BLaER1 (cell line): ENCODE measurements at regions not wholly inside any gene's neighbourhood (a gene's known extent, or its start where the extent isn't known, plus 50 kb on each side); places are given as distances from the start of the nearest gene placed in this dataset.

ENCODE experiments used
- H3K27ac ChIP-seq: shearing (Covaris generic); formaldehyde crosslinking; 2 replicates; pipeline ENCODE4 v1.8.1; 2022
- H3K27me3 ChIP-seq: shearing (Covaris generic); formaldehyde crosslinking; 2 replicates; pipeline ENCODE4 v1.8.1; 2022
- H3K36me3 ChIP-seq: shearing (Covaris generic); formaldehyde crosslinking; 2 replicates; pipeline ENCODE4 v1.8.1; 2022
- H3K4me1 ChIP-seq: shearing (Covaris generic); formaldehyde crosslinking; 2 replicates; pipeline ENCODE4 v1.8.1; 2022
- H3K4me2 ChIP-seq: shearing (Covaris generic); formaldehyde crosslinking; 2 replicates; pipeline ENCODE4 v1.8.1; 2022
- H3K4me3 ChIP-seq: shearing (Covaris generic); formaldehyde crosslinking; 2 replicates; pipeline ENCODE4 v1.8.1; 2022
- H3K9ac ChIP-seq: shearing (Covaris generic); formaldehyde crosslinking; 2 replicates; pipeline ENCODE4 v1.8.1; 2022
- H3K9me3 ChIP-seq: shearing (Covaris generic); formaldehyde crosslinking; 2 replicates; pipeline ENCODE4 v1.8.1; 2022
- H4K20me1 ChIP-seq: shearing (Covaris generic); formaldehyde crosslinking; 2 replicates; pipeline ENCODE4 v1.8.1; 2022
- Cebpa-rat ChIP-seq: shearing (Covaris generic); IDR thresholded peaks from 2 replicates; pipeline ENCODE4 v1.8.1; 2022

DNA sequence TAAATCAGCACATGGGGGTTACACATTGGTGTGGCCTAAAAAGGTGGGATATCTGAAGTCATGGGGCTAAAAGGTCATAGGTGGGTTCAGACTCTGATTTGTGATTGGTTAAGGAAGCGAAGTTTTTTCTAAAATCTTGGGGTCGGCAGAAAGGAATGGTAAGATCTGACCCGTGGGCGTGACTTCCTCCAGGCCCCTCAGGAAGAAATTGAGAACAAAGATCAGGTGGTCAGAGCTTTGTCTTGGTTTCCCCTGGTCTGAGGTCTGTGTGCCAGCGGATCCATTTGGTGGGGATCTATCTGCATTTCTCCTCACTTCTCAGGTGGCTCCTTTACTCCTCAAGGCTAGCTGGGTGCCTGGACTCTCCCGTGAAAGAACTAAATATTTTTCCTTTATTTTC is 302.8 kb downstream of the ABCC12 start:
- no peak overlapping the region for H3K4me3 ChIP-seq
- H3K4me2 ChIP-seq, result no peak overlapping the region
- H3K27me3 ChIP-seq, result no peaks in the 10 kb centered on the region
- no peaks in the 10 kb centered on the region for H3K36me3 ChIP-seq
- TF ChIP-seq Cebpa-rat, result no peak
- H3K27ac ChIP-seq, result no peak overlapping the region
- H3K4me1 ChIP-seq, result no peaks in the 10 kb centered on the region
- no peaks in the 10 kb centered on the region for H3K9me3 ChIP-seq
- no peak overlapping the region for H3K9ac ChIP-seq
- H4K20me1 ChIP-seq, result no peaks in the 10 kb centered on the region

DNA sequence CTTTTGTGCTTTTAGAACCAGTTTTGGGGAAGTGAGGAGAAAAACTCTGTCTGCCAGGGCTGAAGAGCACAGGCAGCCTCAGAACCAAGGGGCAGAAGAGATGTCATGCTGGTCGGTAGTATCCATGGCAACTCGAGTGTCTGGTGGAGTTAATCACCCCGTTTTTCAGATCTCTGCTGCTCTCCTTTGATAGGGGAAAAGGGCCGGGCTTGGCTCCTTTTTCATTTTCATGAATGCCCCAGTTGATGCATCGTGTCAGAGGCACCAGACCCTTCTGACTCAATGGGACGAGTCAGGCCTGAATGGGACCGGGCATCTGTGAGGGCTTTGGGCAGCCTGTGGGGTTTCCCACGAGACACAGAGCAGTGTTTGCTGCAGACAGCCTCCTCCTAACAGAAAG is 304.6 kb downstream of the ABCC12 start:
- no peak overlapping the region for H3K4me3 ChIP-seq
- no peaks in the 10 kb centered on the region for H3K27me3 ChIP-seq
- no peaks in the 10 kb centered on the region for H4K20me1 ChIP-seq
- no peak for TF ChIP-seq Cebpa-rat
- no peak overlapping the region for H3K9ac ChIP-seq
- H3K36me3 ChIP-seq, result no peaks in the 10 kb centered on the region
- H3K4me1 ChIP-seq, result no peaks in the 10 kb centered on the region
- H3K27ac ChIP-seq, result no peak overlapping the region
- no peak overlapping the region for H3K4me2 ChIP-seq
- H3K9me3 ChIP-seq, result no peaks in the 10 kb centered on the region

DNA sequence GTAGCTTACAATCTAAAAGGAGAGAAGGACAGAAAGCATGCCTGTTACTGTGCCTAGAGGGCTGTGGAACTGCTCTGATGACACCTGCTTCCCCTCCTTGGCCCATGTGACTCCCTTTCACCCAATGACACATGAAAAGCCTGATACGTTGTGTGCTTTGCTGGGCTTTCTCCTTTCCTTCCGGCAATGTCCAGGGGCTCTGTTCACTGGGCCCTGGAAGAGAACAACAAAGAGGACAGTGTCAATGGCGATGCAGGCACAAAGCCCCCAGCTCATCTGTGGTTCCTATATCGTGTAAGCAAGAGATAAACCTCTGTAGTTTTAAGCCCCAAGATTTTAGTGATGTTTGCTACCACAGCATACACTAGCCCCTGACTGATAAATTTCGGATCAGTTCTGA is 306.1 kb downstream of the ABCC12 start:
- H3K4me3 ChIP-seq, result no peak overlapping the region
- TF ChIP-seq Cebpa-rat, result no peak
- no peak overlapping the region for H3K27ac ChIP-seq
- H3K36me3 ChIP-seq, result no peaks in the 10 kb centered on the region
- H3K4me1 ChIP-seq, result no peaks in the 10 kb centered on the region
- no peaks in the 10 kb centered on the region for H4K20me1 ChIP-seq
- no peaks in the 10 kb centered on the region for H3K27me3 ChIP-seq
- H3K4me2 ChIP-seq, result no peak overlapping the region
- H3K9ac ChIP-seq, result no peak overlapping the region
- no peaks in the 10 kb centered on the region for H3K9me3 ChIP-seq

DNA sequence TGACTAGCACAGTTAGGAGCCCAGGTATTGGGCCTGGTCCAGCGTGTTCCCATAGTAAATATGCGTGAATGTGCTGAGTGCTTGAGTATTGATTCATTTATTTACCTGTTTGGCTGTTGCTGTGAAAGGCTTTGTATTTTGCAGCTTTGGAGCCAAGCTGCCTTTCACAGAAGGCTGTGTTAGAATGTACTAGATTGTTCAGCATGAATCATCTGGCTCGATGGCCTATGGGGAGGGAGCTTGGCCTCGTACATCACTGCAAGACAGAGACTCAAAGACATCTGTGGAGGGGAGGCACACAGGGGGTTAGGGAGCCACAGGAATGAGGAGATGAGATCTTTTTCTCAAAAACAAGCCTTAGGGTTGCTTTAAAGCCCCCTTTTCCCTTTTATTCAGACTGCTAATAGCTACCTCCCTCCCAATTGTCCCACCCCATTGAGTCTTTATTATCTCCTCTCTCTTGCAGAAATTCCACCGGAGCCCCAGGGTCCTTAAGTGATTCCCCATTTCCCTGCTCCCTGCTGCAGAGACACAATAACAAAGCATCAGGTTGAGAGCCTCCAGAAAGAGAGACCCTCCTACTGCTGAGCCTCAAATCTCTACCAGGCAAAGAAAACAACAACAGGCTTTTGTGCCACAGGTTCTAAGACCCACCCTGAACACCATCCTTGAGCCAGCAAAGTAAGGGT is 307.2 kb downstream of the ABCC12 start:
- H3K4me3 ChIP-seq, result no peak overlapping the region
- TF ChIP-seq Cebpa-rat, result no peak
- no peaks in the 10 kb centered on the region for H3K27me3 ChIP-seq
- no peaks in the 10 kb centered on the region for H3K36me3 ChIP-seq
- no peaks in the 10 kb centered on the region for H3K4me1 ChIP-seq
- H3K4me2 ChIP-seq, result no peak overlapping the region
- H4K20me1 ChIP-seq, result no peaks in the 10 kb centered on the region
- H3K9ac ChIP-seq, result no peak overlapping the region
- no peaks in the 10 kb centered on the region for H3K9me3 ChIP-seq
- H3K27ac ChIP-seq, result no peak overlapping the region

DNA sequence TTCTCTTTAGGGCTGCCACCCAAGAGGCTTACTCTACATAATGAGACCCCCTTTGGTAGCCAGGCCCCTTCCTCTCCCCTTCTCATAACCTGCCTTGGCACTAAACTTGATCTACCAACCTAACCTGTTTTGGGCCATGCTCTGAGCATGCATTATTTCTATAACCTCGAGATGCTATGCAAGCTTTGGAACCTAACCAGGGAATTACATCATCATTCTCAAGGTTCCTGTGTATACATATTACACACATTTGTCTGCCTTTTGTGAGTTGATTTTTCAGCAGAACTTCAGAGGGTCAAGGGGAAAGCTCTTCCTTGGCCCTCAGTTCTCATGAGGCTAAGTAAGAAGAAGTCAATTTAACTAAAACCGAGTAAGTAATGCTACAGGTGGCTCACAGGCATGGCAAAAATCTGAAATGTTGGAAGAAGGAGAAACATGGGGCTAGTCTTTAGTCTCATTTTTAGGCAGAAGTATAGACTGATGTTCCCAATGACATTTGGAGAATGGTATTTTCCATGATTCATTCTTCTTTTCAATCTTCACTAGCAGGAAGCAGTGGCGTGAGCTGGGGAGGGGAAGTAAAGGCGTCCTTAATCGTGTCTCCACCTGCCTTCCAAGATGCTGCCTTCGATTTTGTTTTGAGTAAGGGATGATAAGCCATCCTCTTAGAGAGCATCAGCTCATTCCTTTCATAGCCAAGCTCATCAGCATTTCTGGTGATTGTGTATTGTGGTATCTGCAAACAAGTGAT is 308.4 kb downstream of the ABCC12 start:
- TF ChIP-seq Cebpa-rat, result no peak
- Histone ChIP-seq H3K27ac (no peak overlapping the region), H4K20me1 (no peaks in the 10 kb centered on the region)

DNA sequence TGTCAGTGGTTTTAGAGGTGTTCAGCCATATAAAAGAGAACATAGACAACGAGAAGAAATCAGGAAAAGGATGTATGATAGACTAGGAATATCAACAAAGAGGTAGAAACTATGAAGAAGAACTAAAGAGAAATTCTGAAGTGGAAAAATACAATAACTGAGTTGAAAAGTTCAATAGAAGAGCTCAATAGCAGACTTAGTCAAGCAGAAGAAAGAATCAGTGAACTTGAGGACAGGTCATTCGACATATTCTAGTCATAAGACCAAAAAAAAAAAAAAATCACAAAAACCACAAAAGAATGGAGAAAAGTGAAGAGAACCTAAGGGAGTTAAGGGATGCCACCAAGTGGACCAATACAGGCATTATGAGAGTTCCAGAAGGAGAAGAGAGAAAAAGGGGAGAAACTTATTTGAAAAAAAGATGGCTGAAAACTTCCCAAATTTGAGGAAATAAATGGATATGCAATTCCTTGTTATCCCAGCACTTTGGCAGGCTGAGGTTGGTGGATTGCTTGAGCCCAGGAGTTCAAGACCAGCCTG is 321.2 kb downstream of the ABCC12 start:
- no peak overlapping the region for H3K27ac ChIP-seq
- no peaks in the 10 kb centered on the region for H4K20me1 ChIP-seq
- H3K27me3 ChIP-seq, result no peaks in the 10 kb centered on the region
- no peaks in the 10 kb centered on the region for H3K4me1 ChIP-seq
- no peak for TF ChIP-seq Cebpa-rat
- no peak overlapping the region for H3K9ac ChIP-seq
- H3K9me3 ChIP-seq, result peaks cover 30% of the 10 kb centered on the region
- H3K4me3 ChIP-seq, result no peak overlapping the region
- H3K4me2 ChIP-seq, result no peak overlapping the region
- no peaks in the 10 kb centered on the region for H3K36me3 ChIP-seq

More for the DNA sequence above, 308.4 kb downstream of the ABCC12 start:
- Histone ChIP-seq H3K9ac (no peak overlapping the region), H3K9me3 (no peaks in the 10 kb centered on the region), H3K36me3 (no peaks in the 10 kb centered on the region), H3K4me1 (no peaks in the 10 kb centered on the region), H3K4me3 (no peak overlapping the region), H3K4me2 (no peak overlapping the region), H3K27me3 (no peaks in the 10 kb centered on the region)

DNA sequence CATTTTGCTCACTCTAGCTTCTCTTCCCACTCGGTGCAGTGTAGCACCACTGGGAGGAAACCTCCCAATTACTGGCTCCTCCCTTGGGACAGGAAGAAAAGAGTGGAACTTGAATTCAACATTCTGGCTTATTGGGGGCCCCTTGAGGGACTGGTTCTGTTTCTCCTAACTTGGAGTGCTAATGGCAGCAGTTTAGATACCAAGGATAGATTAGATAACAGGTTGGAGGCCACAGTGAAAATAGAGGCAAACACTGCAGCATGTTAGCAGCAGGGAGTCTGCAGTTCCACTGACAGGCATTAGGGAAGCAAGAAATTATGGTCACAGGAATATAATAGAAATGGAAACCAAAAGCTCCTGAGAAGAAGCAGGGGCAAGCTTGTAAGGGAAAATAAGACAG is 322.0 kb downstream of the ABCC12 start:
- no peak overlapping the region for H3K4me3 ChIP-seq
- no peak overlapping the region for H3K4me2 ChIP-seq
- no peaks in the 10 kb centered on the region for H3K36me3 ChIP-seq
- no peaks in the 10 kb centered on the region for H4K20me1 ChIP-seq
- no peak for TF ChIP-seq Cebpa-rat
- H3K27me3 ChIP-seq, result no peaks in the 10 kb centered on the region
- H3K9ac ChIP-seq, result no peak overlapping the region
- H3K27ac ChIP-seq, result no peak overlapping the region
- peaks cover 30% of the 10 kb centered on the region for H3K9me3 ChIP-seq
- no peaks in the 10 kb centered on the region for H3K4me1 ChIP-seq

DNA sequence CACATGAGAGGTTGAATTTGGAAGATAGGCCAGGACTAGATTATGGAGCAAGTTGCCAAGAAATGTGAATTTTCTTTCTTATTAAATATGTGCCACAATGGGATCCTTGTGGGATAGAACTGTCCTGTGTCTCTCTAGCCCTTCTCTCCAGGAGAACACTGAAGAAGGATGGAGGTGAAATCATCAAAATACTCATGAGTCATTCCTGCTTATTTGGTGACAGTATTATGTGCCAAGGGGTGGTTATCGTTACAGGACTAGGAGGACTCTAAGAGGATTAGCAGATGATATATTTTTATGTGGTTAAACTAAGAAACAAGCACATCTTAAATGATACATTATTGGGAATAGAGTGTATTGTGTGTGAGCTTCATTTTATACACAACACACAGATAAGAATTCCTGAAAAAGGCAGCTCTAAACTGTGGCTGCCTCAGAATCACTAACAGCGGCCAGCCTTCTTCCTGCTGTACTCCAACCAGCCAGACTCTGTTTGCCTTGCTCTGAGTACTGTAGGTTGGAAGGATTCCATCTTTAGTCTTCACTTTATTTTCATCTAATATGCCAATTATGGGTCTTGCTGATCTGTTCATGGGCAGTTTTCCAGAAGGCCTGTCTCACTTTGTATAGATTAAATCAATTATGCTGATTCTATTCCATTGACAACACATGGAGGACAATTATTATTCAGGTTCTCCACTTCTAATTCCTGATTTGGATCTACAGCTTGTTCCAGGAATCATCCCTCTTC is 325.8 kb downstream of the ABCC12 start:
- Histone ChIP-seq H3K9ac (no peak overlapping the region), H3K4me1 (no peaks in the 10 kb centered on the region), H3K27ac (no peak overlapping the region), H3K4me3 (no peak overlapping the region), H4K20me1 (no peaks in the 10 kb centered on the region), H3K36me3 (no peaks in the 10 kb centered on the region), H3K27me3 (no peaks in the 10 kb centered on the region), H3K4me2 (no peak overlapping the region), H3K9me3 (peaks cover 31% of the 10 kb centered on the region)
- TF ChIP-seq Cebpa-rat, result no peak

DNA sequence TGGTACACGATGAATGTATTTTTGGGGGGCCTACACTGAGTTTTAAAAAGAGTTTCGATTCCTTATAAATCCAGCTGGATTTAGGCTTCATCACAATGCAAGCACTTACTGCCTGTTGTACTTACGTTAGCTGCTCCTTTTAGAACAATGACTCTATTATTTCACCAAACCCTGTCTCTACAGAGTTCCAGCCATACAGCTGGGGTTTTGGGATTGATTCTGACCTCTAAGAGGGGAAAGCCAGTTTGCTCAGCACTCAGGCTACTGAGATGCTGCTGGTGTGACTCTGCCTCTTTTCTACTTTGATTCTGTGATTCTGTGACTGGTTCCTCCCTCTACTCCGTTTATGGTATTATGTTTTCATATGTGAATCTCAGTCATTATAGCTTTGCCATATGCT is 329.7 kb downstream of the ABCC12 start:
- no peak for TF ChIP-seq Cebpa-rat
- no peak overlapping the region for H3K4me2 ChIP-seq
- peaks cover 14% of the 10 kb centered on the region for H3K9me3 ChIP-seq
- no peak overlapping the region for H3K4me3 ChIP-seq
- no peaks in the 10 kb centered on the region for H3K4me1 ChIP-seq
- no peak overlapping the region for H3K9ac ChIP-seq
- H3K27ac ChIP-seq, result no peak overlapping the region
- H3K36me3 ChIP-seq, result no peaks in the 10 kb centered on the region
- H3K27me3 ChIP-seq, result no peaks in the 10 kb centered on the region
- H4K20me1 ChIP-seq, result no peaks in the 10 kb centered on the region

DNA sequence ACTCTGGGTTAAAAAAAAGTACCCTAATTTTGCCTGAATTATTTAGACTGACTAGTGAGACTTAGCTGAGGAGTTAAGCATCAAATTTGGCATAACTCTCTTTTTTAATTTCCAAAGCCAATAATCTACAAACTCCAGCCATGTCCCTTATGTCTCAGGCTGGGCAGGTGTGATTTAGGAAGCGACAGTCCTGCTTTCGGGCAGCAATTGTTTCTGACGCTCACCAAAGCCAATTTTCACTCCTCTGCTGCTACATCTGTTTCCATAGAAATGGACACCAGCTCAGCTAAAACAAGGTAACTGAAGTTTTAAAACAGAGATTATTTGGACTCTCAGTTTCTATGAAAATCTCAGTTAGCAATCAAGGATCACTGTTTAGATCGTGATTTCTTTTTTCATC is 338.7 kb downstream of the ABCC12 start:
- Histone ChIP-seq H3K36me3 (no peaks in the 10 kb centered on the region), H3K4me3 (no peak overlapping the region), H3K9ac (no peak overlapping the region), H4K20me1 (no peaks in the 10 kb centered on the region), H3K27me3 (no peaks in the 10 kb centered on the region), H3K4me2 (no peak overlapping the region), H3K4me1 (no peaks in the 10 kb centered on the region), H3K27ac (no peak overlapping the region), H3K9me3 (peaks cover 14% of the 10 kb centered on the region)
- no peak for TF ChIP-seq Cebpa-rat
